Hindlimb muscle (tissue), 1 donor: ENCODE measurements at regions not wholly inside any gene's neighbourhood (a gene's known extent, or its start where the extent isn't known, plus 50 kb on each side); places are given as distances from the start of the nearest gene placed in this dataset.
A peak's percentile ranks its signal among the peaks of the same experiment; 100 is the strongest.
"Not testable (repeated sequence)": the region's sequence is repeated elsewhere in the genome, so short reads cannot be mapped to it uniquely, and the experiment has no call there.

Source experiments
- DNase-seq: peaks from one replicate; pipeline ENCODE4 v3.0.0-alpha.2; 2013

DNA sequence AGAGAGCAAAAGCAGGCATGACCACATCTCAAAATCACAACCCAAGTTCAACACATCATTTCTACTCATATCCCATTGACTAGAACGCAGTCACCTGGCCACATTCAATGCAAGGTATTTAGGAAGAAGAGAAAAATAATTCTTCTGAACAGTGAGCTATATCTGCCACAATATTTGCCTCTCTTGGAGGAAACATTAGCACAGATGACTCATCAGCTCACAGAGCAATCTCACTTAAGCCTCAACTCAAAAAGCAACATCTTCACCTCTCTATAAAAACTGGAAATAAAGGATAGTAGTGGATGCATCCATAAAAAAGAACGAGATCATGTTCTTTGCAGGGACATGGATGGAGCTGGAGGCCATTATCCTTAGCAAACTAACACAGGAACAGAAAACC lies 143.9 kb upstream of the FMN2 start:
- no peak for DNase-seq

GRCh38 chr1:239951511-239952140 lies 140.1 kb upstream of the FMN2 start:
- peak; percentile 71 for DNase-seq

- DNase-seq: no peak
Measured at GRCh38 chr1:239952348-239953308, 139.1 kb upstream of the FMN2 start.

- DNase-seq: no peak
Measured at GRCh38 chr1:239954836-239955235, 136.8 kb upstream of the FMN2 start.

GRCh38 chr1:239955431-239955830 lies 136.3 kb upstream of the FMN2 start:
- DNase-seq: no peak

DNA sequence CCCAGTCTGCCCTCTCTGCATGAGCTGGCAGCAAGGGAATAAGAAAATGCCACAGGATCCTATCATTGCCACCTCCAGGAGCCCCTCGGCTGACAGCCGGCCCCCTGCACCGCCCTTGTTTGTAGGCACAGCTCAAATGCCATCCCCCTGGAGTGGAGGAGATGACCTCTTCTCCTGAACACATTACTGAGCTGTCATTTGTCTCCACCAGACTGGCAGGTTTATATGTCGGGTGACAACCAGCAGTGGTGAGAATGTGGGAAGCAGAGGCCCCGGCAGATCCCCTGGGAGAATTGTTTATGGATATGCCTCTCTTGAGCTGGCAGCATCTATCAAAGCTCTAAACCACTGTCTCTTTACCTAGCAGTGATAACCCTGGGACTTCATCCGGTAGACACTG lies 135.4 kb upstream of the FMN2 start:
- DNase-seq: no peak

DNA sequence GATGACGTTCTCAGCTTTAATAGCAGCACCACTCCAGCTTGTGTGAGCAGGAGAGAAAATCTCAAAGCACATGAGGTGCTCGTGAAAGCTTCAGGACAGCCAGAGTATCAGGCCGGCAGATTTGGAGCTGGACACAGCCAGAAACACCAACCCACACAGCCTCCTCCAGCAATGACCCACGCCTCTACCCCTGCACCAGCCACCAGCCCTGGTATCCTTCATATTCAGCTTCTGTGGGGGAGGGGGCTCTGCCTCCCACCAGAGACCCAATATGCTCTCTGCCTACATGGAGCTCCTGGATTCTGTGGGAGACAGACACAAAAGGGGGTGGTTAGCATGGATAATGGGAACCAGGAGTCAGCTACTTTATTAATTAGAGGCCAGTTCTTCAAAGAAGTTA lies 133.6 kb upstream of the FMN2 start:
- no peak for DNase-seq

DNA sequence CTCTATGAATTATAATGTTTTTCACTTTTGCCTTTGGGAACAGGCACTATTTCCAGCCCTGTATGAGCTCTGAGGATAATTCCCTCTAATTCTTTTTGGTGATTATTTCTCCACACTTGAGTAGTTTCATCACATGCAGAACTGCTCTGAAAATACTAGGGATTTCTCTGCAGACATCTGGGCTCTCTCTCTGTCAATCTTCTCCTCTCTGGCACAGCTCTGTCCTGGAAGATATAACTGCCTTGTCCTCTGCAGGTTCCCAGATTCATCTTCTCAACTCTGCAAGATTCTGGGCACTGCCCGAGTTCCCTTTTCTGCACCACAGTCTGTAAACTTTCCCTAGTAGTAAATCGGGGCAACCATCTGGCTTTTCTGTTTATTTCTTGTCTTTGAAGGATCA lies 131.3 kb upstream of the FMN2 start:
- DNase-seq: no peak

GRCh38 chr1:239963856-239964255 lies 127.8 kb upstream of the FMN2 start:
- DNase-seq: no peak

- peak; percentile 53 for DNase-seq
Measured at GRCh38 chr1:239976130-239976968, 115.3 kb upstream of the FMN2 start.

GRCh38 chr1:239977416-239977815 lies 114.3 kb upstream of the FMN2 start:
- DNase-seq: no peak

- no peak for DNase-seq
Measured at GRCh38 chr1:239979456-239979855, 112.2 kb upstream of the FMN2 start.

DNA sequence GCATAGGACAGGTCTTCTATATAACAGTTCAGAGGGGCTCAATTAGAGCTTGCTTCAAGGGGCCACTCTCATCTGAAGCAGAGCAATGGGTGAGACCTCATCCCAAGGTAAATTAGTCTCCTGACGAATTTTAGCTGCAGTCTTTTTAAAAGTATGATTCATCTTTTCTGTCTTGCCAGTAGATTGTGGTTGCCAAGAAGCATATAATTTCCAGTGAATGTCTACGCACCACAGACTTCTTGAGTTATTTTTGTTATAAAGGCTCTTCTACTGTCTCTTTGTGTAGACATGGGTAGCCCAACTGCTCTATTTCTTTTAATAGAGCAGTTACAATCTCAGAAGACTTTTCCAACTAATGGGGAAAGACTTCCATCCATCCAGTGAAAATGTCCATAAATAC lies 108.9 kb upstream of the FMN2 start:
- no peak for DNase-seq

- no peak for DNase-seq
Measured at GRCh38 chr1:239985044-239985443, 106.6 kb upstream of the FMN2 start.

- DNase-seq: no peak
Measured at GRCh38 chr1:239987103-239987745, 104.5 kb upstream of the FMN2 start.

DNA sequence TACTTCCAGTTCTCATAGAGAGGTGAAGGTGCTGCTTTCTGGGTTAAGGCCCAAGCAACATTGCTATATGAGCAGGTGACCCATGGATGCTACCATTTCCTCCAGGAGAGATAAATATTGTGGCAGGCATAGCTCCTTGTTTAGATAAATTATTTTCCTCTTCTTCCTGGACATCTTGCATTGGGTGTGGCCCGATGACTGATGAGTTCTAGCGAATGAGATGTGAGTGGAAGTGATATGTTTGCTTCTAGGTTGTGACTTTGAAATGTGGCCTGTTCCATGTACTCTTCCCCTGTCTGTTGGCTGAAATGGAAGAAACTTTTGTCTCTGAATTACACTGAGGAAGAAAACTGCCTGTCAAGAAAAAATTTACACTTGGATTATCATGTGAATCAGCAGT lies 101.7 kb upstream of the FMN2 start:
- no peak for DNase-seq

DNA sequence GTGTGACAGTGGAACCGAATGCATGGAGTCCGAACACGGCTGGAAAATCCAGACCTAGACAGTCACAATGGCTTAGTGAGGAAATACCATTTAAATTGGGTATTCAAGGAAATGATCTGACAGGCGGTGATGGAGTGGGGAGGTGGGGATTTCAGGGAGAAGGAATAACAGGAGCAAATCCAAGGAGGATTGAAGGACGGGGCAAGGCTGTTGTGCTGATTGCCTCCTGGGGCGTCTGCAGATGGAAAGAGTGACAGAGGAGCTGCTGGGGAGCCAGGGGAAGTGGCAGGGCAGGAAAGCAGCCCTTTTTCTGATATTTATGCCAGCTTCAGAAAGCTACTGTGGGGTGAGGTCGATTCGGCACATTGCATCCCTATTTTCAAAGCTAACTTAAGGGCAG lies 99.1 kb upstream of the FMN2 start:
- not testable (repeated sequence) for DNase-seq

GRCh38 chr1:239993366-239993765 lies 98.3 kb upstream of the FMN2 start:
- no peak for DNase-seq

- no peak for DNase-seq
Measured at GRCh38 chr1:239995281-239995680, 96.4 kb upstream of the FMN2 start.

DNA sequence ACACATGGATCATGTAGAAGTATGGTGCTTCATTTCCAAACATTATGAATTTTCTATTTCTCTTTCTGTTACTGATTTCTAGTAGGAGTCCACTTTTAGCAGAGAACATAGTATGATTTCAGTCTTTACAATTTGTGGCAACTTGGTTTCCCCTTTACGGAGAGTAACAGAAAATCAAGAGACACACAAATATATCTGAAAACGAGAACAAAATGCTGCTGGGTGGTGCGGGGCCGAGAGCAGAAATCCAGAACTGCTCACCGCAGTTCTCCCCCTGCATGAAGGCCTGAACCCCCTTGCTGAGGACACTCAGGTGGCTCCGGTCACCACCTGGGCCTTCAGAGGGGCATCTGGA lies 94.5 kb upstream of the FMN2 start:
- DNase-seq: no peak

DNA sequence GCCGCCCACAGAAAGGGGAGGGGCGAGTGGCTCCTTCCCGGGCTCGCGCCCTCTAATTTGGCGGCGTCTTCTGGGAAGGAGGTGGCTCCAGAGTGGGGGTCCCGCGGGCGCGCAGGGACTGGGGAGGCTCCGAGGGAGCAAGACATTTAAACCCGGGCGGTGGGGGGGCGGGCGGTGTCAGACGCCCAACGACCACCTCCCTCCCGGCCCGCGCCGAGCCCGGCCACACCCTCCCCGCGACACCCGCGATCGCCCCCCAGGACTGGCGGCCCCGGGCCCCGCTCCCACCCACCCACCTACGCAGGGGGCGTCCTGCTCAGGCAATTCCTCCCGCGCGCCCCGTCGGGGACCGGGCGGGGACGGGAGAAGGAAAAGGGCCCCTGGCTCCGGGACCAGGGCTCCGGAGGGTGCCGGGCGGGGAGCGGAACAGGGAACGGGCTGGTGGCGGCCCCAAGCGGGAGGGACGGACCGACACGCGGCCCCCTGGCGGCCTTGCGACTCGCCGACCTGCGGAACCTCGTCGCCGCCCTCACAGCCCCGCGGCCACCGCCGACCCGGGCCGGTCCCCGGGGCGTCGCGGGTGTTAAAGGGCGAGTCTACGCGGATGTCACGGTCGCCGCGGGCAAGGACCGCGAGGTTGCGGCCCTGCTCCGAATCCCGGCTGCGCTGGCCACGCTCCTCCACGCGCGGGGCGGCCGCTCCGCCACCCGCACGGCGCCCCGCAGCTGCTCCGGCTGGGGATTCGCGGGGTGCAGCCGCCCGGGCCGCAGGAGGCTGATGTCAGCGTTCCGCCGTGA lies 94.0 kb upstream of the FMN2 start:
- DNase-seq: no peak

DNA sequence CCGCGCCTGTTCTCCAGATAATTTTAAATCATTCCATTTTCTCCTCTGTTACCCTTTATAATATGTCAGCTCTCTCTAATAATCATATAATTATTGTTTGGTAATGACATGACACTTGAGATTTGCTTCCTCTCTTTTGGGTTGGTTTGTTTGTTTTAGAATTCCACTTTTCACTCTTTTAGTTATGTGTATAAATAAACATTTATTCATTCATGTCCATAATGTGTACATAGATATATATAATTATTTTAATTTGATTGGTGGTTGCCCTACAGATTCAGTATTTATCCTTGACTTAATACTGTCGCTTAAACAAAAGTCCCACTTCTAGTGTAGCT lies 93.4 kb upstream of the FMN2 start:
- DNase-seq: no peak
